ENCODE measurements at regions not wholly inside any gene's neighbourhood (a gene's known extent, or its start where the extent isn't known, plus 50 kb on each side); places are given as distances from the start of the nearest gene placed in this dataset.

DNA sequence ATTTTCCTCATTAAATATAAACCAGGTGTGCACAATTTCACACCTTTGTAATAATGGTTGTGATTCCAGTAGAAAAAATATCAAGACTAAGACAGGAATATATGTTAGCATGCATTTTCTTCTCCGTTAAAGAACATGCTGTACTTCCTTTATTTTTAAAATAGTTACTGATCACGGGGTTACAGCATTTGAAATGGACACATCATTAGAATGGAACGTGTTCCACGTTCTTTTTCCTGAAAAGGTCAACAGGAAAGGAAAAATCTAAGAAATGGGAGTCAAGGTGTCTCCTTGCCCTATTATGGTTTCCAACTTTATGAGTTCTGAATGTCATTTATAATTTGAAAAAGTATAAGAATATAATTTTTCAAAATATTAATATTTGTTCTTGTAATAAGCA is 1325.7 kb downstream of the SLC16A7 start:
- Histone ChIP-seq H3K14ac (ENCODE audit: insufficient read length) (no peak overlapping the region), H2BK5ac (ENCODE audit: low read depth, low read length) (no peak overlapping the region), H3K36me3 (ENCODE audit: control insufficient read depth in 2 of 4, insufficient read depth in 4 of 4, low read length in 3 of 4) (no peaks in the 10 kb centered on the region), H2BK20ac (ENCODE audit: low read length) (no peak overlapping the region), H3K4me2 (ENCODE audit: insufficient read depth in 1 of 2, low read depth in 2 of 2, low read length in 2 of 2) (no peak overlapping the region), H3K79me1 (ENCODE audit: low read depth, low read length) (no peaks in the 10 kb centered on the region), H3K4ac (replicated peaks; ENCODE audit: insufficient read length, low read depth, low read length) (no peak overlapping the region), H2BK12ac (ENCODE audit: low read depth, low read length) (no peak overlapping the region), H3K18ac (ENCODE audit: extremely low read depth, low read length) (no peak overlapping the region), H3K56ac (replicated peaks; ENCODE audit: insufficient read length, low read depth, low read length) (no peak overlapping the region), H3K9me3 (ENCODE audit: insufficient read depth in 2 of 2, low read depth in 1 of 2, low read length in 1 of 2) (no peaks in the 10 kb centered on the region), H3K27me3 (replicated peaks in 1 of 4; ENCODE audit: control insufficient read depth in 3 of 4, extremely low read depth in 1 of 4, insufficient read depth in 3 of 4, low read length in 3 of 4) (no peaks in the 10 kb centered on the region), H3K23ac (ENCODE audit: insufficient read length) (no peak overlapping the region), H3K9ac (replicated peaks in 1 of 4; ENCODE audit: extremely low read depth in 1 of 4, low read depth in 3 of 4, low read length in 3 of 4) (no peak overlapping the region), H3K4me1 (replicated peaks in 1 of 4; ENCODE audit: control insufficient read depth in 3 of 4, insufficient read depth in 4 of 4, low read length in 3 of 4) (no peaks in the 10 kb centered on the region), H2BK120ac (replicated peaks; ENCODE audit: low read depth, low read length) (no peak overlapping the region), H3K27ac (ENCODE audit: low read depth, low read length) (no peak overlapping the region), H4K91ac (replicated peaks; ENCODE audit: insufficient read length, low read length) (no peak overlapping the region), H3K79me2 (ENCODE audit: control insufficient read depth in 1 of 2, insufficient read depth in 2 of 2, low read length in 2 of 2) (no peaks in the 10 kb centered on the region), H2AK5ac (ENCODE audit: low read depth, low read length) (no peak overlapping the region), H3K23me2 (ENCODE audit: low read depth, low read length) (no peaks in the 10 kb centered on the region), H4K8ac (ENCODE audit: extremely low read depth, insufficient read depth, low read length) (no peak overlapping the region), H4K5ac (ENCODE audit: insufficient read length, low read depth, low read length) (no peak overlapping the region), H2AFZ (ENCODE audit: low read length) (no peak overlapping the region), H2BK15ac (ENCODE audit: low read length) (no peak overlapping the region), H3K4me3 (ENCODE audit: extremely low read depth in 1 of 4, insufficient read depth in 2 of 4, low read depth in 3 of 4, low read length in 4 of 4) (no peak overlapping the region), H4K20me1 (replicated peaks in 1 of 2; ENCODE audit: control insufficient read depth in 1 of 2, insufficient read depth in 2 of 2, low read length in 2 of 2) (no peaks in the 10 kb centered on the region)
- ChIA-PET POLR2A (ENCODE audit: partially characterized antibody) (no interaction called here), CTCF (ENCODE audit: partially characterized antibody) (no interaction called here)
- TF ChIP-seq BRCA1 (IDR thresholded peaks at IDR 0.05; ENCODE audit: low read depth, low read length) (no peak), RXRA (IDR thresholded peaks at IDR 0.05; ENCODE audit: insufficient read depth, low read depth, low read length) (no peak), KDM4A (IDR thresholded peaks at IDR 0.05; ENCODE audit: low read depth, low read length, severe bottlenecking) (no peak), JUN (IDR thresholded peaks at IDR 0.05; ENCODE audit: low read depth, low read length) (no peak), RBBP5 (IDR thresholded peaks at IDR 0.05; ENCODE audit: borderline replicate concordance, low read depth, low read length) (no peak), POLR2A (IDR thresholded peaks at IDR 0.05; ENCODE audit: control extremely low read depth in 1 of 2, low read depth in 2 of 2, low read length in 2 of 2) (no peak), CREB1 (IDR thresholded peaks at IDR 0.05) (no peak)
- no peak for DNase-seq (ENCODE audit: low read depth in 1 of 2, low spot score in 2 of 2)
- WGBS, 2 experiments (ENCODE audit: extremely low coverage in 1 of 2, insufficient coverage in 1 of 2, insufficient read length in 1 of 2, insufficient replicate concordance in 2 of 2, low coverage in 1 of 2, low lambda C conversion rate in 2 of 2, missing lambda C conversion rate in 1 of 2) = 90% methylated on average over 4 of the region's 4 CpGs; no CpG with 5 or more reads in 1 of the 2 experiments
- FAIRE-seq = no peak
